ENCODE measurements at regions not wholly inside any gene's neighbourhood (a gene's known extent, or its start where the extent isn't known, plus 50 kb on each side); places are given as distances from the start of the nearest gene placed in this dataset.

DNA sequence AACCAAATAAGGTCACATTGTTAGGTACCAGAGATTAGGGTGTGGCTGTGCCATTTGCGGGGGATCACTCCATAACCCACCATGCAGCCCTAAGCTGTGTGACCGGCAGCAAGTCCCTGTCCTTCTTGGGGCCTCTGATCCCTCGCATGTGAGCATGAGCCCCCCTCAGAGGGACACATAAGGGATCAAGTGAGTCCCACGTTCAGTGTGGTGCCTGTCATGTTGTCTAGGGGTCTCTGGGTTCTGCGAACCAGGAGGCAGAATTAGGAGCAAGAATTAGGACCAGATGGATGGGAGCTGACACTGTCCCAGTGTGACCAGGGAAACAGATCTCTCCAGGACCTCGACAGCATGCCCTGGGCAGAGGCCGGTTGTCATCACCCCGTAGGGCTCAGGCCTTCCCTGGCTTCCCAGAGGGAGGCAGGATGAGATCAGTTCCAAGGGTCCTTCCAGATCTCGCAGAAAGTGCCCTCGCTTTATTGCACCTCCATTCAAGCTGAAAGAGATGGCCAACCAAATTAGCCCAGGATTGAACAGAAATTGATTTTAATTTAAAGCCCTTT lies 113.2 kb upstream of the OTOS start:
- TF ChIP-seq EP300 (IDR thresholded peaks at IDR 0.05) (no peak), POLR2AphosphoS5 (IDR thresholded peaks at IDR 0.05) (no peak)
- TF ChIP-seq, protein P1, sequence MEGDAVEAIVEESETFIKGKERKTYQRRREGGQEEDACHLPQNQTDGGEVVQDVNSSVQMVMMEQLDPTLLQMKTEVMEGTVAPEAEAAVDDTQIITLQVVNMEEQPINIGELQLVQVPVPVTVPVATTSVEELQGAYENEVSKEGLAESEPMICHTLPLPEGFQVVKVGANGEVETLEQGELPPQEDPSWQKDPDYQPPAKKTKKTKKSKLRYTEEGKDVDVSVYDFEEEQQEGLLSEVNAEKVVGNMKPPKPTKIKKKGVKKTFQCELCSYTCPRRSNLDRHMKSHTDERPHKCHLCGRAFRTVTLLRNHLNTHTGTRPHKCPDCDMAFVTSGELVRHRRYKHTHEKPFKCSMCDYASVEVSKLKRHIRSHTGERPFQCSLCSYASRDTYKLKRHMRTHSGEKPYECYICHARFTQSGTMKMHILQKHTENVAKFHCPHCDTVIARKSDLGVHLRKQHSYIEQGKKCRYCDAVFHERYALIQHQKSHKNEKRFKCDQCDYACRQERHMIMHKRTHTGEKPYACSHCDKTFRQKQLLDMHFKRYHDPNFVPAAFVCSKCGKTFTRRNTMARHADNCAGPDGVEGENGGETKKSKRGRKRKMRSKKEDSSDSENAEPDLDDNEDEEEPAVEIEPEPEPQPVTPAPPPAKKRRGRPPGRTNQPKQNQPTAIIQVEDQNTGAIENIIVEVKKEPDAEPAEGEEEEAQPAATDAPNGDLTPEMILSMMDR (IDR thresholded peaks at IDR 0.05) = no peak

Data from suprapubic skin (tissue), 4 donors.